Cardiac fibroblast (primary cell): ENCODE measurements at regions not wholly inside any gene's neighbourhood (a gene's known extent, or its start where the extent isn't known, plus 50 kb on each side); places are given as distances from the start of the nearest gene placed in this dataset.

Source experiments
- DNase-seq, 2 donors: peaks; one replicate each; pipeline versions ENCODE4 v3.0.0 to v3.0.0-alpha.2; 2010; ENCODE audit warnings: low read depth in 2 of 2
- H3K4me3 ChIP-seq, 2 donors: replicated peaks in 1 of 2; 1 replicate in 1 of 2; 2 replicates in 1 of 2; pipeline ENCODE4 v1.5.1; 2011; ENCODE audit warnings: low read depth in 2 of 2, low read length in 2 of 2, mild to moderate bottlenecking in 2 of 2, moderate library complexity in 1 of 2
- TF ChIP-seq, protein P1 (sequence below): IDR thresholded peaks from one replicate; pipeline ENCODE4 v1.5.1; 2011; ENCODE audit warnings: low read depth, mild to moderate bottlenecking, low read length, inconsistent platforms

DNA sequence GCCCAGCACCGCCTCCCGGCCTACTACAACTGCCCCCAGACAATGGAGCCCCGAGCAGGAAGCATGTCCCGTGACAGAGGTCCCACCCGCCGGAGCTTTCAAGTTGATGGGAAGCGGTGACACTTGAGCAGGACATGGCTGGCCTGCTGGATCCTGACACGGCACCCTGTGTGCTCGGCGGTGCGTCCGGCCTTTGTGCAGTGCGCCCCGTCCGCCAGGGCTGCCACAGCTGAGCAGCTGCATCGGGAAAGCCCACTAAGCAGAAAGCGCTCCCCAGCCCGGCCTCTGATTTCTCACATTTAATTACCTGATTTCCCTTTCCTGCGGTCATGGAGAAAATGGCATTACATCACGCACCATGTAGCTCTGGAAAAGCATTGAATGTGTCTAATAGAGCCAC is 611.9 kb downstream of the IRX1 start:
- no peak overlapping the region for H3K4me3 ChIP-seq

DNA sequence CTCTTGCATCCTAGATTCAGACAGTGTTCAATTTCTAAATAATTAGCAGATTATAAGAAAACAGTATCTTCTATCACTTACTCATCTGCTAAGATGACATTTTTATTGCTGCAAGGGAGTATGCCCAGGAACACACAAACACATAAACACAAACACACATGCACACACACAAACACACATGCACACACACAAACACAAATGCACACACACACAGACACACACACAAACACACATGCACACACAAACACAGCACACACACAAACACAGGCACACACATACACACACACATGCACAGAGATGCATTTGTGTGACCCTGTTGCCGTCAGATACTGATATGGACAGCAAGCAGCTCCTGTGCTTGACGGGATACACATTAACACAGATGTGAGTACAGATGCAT is 612.9 kb downstream of the IRX1 start:
- TF ChIP-seq, protein P1, sequence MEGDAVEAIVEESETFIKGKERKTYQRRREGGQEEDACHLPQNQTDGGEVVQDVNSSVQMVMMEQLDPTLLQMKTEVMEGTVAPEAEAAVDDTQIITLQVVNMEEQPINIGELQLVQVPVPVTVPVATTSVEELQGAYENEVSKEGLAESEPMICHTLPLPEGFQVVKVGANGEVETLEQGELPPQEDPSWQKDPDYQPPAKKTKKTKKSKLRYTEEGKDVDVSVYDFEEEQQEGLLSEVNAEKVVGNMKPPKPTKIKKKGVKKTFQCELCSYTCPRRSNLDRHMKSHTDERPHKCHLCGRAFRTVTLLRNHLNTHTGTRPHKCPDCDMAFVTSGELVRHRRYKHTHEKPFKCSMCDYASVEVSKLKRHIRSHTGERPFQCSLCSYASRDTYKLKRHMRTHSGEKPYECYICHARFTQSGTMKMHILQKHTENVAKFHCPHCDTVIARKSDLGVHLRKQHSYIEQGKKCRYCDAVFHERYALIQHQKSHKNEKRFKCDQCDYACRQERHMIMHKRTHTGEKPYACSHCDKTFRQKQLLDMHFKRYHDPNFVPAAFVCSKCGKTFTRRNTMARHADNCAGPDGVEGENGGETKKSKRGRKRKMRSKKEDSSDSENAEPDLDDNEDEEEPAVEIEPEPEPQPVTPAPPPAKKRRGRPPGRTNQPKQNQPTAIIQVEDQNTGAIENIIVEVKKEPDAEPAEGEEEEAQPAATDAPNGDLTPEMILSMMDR: no peak
- DNase-seq: no peak
- no peak overlapping the region for H3K4me3 ChIP-seq

More for the DNA sequence above, 611.9 kb downstream of the IRX1 start:
- TF ChIP-seq, protein P1: no peak
- no peak for DNase-seq

DNA sequence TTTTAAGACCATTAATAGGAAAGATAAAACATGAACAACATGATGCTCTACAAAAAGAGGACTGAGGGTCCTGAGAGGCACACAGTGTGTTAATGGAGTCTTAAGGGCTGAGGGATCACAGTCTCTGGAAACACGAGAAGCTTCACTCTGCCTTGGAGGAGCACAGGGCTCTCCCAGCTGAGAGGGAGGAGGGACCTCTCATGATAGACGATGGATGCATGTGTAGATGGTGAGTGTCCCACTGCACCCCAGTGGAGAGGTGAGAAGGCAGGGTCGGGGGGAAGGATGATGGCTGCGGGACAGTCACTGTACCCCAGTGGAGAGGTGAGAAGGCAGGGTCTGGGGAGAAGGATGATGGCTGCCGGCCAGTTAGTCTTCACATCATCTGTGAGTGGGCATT is 613.4 kb downstream of the IRX1 start:
- no peak for DNase-seq
- TF ChIP-seq, protein P1: no peak
- no peak overlapping the region for H3K4me3 ChIP-seq

DNA sequence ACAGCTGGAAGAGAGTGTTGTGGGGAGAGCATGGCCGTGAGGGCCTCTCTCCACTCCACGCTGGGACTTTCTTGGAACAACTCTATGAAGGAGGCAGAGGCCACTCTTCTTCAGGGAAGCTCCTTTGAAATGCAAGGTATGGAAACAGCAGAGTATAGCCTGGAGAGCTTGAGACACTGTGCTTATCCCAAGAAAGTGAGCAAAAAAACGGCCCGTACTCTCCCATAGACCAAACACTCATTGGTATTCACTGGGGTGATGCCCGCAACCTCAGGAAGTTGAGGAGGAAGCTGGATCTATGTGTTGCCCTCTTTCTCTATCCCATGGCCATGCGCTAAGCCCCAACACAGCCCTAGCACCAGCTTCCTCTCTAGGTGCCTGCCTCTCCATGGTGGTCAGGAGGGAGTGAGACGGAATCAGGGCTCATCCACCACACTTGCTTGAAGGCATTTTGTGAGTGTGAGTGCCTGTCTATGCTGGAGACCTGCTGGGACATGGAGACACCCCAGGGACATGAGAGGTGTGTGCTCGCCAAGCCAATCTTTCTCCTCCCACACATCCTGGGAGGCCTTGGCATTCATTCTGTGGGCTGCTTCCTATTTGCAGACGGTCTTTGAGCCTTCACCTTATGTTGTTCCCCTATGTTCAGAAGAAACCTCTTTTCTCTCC is 616.6 kb downstream of the IRX1 start:
- no peak for DNase-seq
- TF ChIP-seq, protein P1: no peak
- no peak overlapping the region for H3K4me3 ChIP-seq

DNA sequence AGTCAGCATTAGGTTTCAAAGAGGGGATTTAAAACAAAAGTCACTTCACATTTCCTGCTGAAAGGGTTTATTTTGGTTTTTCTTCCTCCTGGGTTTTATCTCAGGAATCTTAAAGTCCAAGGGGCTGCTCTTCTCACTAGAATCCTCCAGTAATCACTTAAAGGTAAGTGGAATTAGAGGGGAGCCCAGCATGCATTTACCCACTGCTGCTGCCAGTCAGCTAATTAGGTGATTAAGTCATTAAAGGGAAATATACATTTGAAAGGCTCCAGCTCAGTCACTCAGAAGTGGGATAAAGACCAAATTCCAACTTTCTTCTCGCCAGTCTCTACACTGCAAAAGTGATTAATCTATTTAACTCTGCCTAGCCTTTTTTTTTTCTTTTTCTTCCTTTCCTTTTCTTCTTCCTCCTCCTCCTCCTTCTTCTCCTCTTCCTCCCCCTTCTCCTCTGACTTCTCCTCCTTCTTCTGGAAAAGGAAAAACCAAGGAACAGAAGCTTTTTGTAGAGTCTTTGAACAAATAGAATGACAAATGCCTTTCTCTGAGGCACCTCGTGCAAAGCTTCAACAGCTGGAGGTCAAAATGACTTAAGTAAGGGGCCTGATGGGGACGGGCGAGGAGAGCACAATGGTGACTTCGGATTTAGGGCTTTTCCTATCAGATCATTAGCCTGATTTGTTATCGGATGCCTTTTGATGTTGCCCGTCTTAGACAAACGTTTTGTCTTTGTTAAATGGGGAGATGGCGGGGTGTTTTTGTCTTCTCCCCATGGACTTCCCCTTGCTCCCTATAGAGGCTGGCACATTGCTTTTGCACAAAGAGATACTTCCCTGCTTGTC is 617.6 kb downstream of the IRX1 start:
- DNase-seq: no peak
- TF ChIP-seq, protein P1: no peak

DNA sequence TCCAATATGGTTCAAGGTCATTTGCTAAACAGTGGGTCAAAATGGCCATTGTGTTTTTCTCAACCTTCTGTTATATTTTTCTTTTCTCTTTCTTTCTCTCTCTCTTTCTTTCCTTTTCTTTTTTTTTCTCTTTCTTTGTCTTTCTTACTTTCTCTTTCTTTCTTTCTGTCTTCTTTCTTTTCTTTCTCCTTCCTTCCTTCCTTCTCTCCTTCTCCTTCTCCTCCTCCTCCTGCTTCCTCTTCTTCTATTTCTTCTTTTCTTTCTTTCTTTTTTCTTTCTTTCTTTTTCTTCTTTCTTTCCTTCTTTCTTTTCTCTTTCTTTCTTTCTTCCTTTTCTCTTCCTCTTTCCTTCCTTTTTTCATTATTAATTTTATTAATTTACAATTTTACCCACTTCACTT is 619.5 kb downstream of the IRX1 start:
- no peak overlapping the region for H3K4me3 ChIP-seq
- no peak for DNase-seq
- TF ChIP-seq, protein P1: no peak

More for the DNA sequence above, 617.6 kb downstream of the IRX1 start:
- H3K4me3 ChIP-seq: no peak overlapping the region
